IMR-90 (cell line): ENCODE measurements at regions not wholly inside any gene's neighbourhood (a gene's known extent, or its start where the extent isn't known, plus 50 kb on each side); places are given as distances from the start of the nearest gene placed in this dataset.

Experiments used
- ATAC-seq: fragments of 200-7000 bp; cut with Tn5 transposase; 2 replicates; pipeline ENCODE4 v1.9.1; 2020; ENCODE audit warnings: low read depth, mild to moderate bottlenecking, moderate library complexity
- BruUV-seq: library from RNA; stranded (reverse); fragments of 400-500 nt; replicated peaks from 2 replicates; lab custom pipeline; 2021; lab: Mats Ljungman, UMichigan
- CTCF ChIA-PET: fragments of 300-600 bp; formaldehyde crosslinking; extraction: SDS; loops from one replicate; lab custom pipeline; 2021; ENCODE audit warnings: antibody characterized with exemption; lab: Yijun Ruan, JAX
- POLR2A ChIA-PET: fragments of 300-600 bp; sonication (Branson Sonifier 250); formaldehyde crosslinking; loops from one replicate; lab custom pipeline; 2022; ENCODE audit warnings: antibody characterized with exemption; ENCODE audit not compliant: unreplicated experiment; lab: Charles Lee
- DNase-seq: peaks from one replicate; pipeline ENCODE4 v3.0.0; 2013
- H2AFZ ChIP-seq: replicated peaks from 2 replicates; pipeline ENCODE3; 2013; ENCODE audit warnings: low read length, mild to moderate bottlenecking; ENCODE audit not compliant: poor library complexity
- H2AK5ac ChIP-seq: 2 replicates; pipeline ENCODE4 v1.6.1; 2013; ENCODE audit warnings: low read depth, low read length, inconsistent platforms
- H2AK9ac ChIP-seq: replicated peaks from 2 replicates; pipeline ENCODE3; 2013; ENCODE audit warnings: mild to moderate bottlenecking, low read depth, low read length, moderate library complexity; ENCODE audit not compliant: poor library complexity
- H2BK120ac ChIP-seq: 2 replicates; pipeline ENCODE4 v1.6.1; 2013; ENCODE audit warnings: low read depth, low read length, inconsistent platforms
- H2BK15ac ChIP-seq: 3 replicates; pipeline ENCODE4 v1.6.1; 2013; ENCODE audit warnings: low read depth, low read length, inconsistent platforms
- H2BK20ac ChIP-seq: 2 replicates; pipeline ENCODE4 v1.6.1; 2013; ENCODE audit warnings: low read depth, mild to moderate bottlenecking, inconsistent platforms, low read length, moderate library complexity
- H2BK5ac ChIP-seq: 2 replicates; pipeline ENCODE4 v1.6.1; 2013; ENCODE audit warnings: mild to moderate bottlenecking, low read depth, low read length, inconsistent platforms; ENCODE audit not compliant: poor library complexity, severe bottlenecking
- H3K14ac ChIP-seq: replicated peaks from 2 replicates; pipeline ENCODE4 v1.6.1; 2013; ENCODE audit warnings: low read depth, low read length, inconsistent platforms
- H3K18ac ChIP-seq: 2 replicates; pipeline ENCODE4 v1.6.1; 2013; ENCODE audit warnings: low read depth, low read length, control low read depth
- H3K23ac ChIP-seq: 2 replicates; pipeline ENCODE4 v1.6.1; 2013; ENCODE audit warnings: low read depth, low read length, inconsistent platforms
- H3K27ac ChIP-seq: 2 replicates; pipeline ENCODE4 v1.5.1; 2013; ENCODE audit warnings: mild to moderate bottlenecking, control low read depth, low read length; ENCODE audit not compliant: insufficient read depth
- H3K27me3 ChIP-seq: 2 replicates; pipeline ENCODE4 v1.6.1; 2013; ENCODE audit warnings: low read length; ENCODE audit not compliant: control insufficient read depth, insufficient read depth
- H3K36me3 ChIP-seq: 2 replicates; pipeline ENCODE4 v1.6.1; 2013; ENCODE audit warnings: low read length, mixed read lengths; ENCODE audit not compliant: control insufficient read depth, insufficient read depth
- H3K4ac ChIP-seq: 2 replicates; pipeline ENCODE4 v1.6.1; 2013; ENCODE audit warnings: low read depth, low read length, inconsistent platforms
- H3K4me1 ChIP-seq: 2 replicates; pipeline ENCODE4 v1.6.1; 2013; ENCODE audit warnings: low read length, mixed read lengths; ENCODE audit not compliant: control insufficient read depth, insufficient read depth
- H3K4me2 ChIP-seq: 2 replicates; pipeline ENCODE4 v1.6.1; 2013; ENCODE audit warnings: low read depth, mild to moderate bottlenecking, control low read depth, low read length, moderate library complexity
- H3K4me3 ChIP-seq: 2 replicates; pipeline ENCODE4 v1.5.1; 2013; ENCODE audit warnings: low read depth, mild to moderate bottlenecking, control low read depth, low read length, moderate library complexity; ENCODE audit not compliant: insufficient read depth
- H3K56ac ChIP-seq: 2 replicates; pipeline ENCODE4 v1.6.1; 2013; ENCODE audit warnings: low read length, inconsistent platforms; ENCODE audit not compliant: insufficient read depth; ENCODE audit errors: extremely low read depth
- H3K79me1 ChIP-seq, 2 experiments: 2 replicates each; pipeline ENCODE4 v1.6.1; 2013; ENCODE audit warnings: low read length in 2 of 2, inconsistent platforms in 1 of 2, low read depth in 1 of 2
- H3K9ac ChIP-seq: 2 replicates; pipeline ENCODE4 v1.6.1; 2013; ENCODE audit warnings: low read depth, low read length, control low read depth
- H3K9me1 ChIP-seq: 2 replicates; pipeline ENCODE4 v1.6.1; 2013; ENCODE audit warnings: low read length, inconsistent platforms; ENCODE audit not compliant: insufficient read depth
- H3K9me3 ChIP-seq: 2 replicates; pipeline ENCODE4 v1.6.1; 2013; ENCODE audit warnings: low read length; ENCODE audit not compliant: control insufficient read depth, insufficient read depth
- H4K20me1 ChIP-seq: 2 replicates; pipeline ENCODE4 v1.6.1; 2013; ENCODE audit warnings: low read length, inconsistent platforms; ENCODE audit not compliant: insufficient read depth
- H4K5ac ChIP-seq: 2 replicates; pipeline ENCODE4 v1.6.1; 2013; ENCODE audit warnings: mild to moderate bottlenecking, low read depth, low read length, control low read depth
- H4K8ac ChIP-seq, 2 experiments: 2 replicates each; pipeline ENCODE4 v1.6.1; 2013; ENCODE audit warnings: low read depth in 2 of 2, low read length in 2 of 2, control low read depth in 1 of 2, inconsistent platforms in 1 of 2
- H4K91ac ChIP-seq: 2 replicates; pipeline ENCODE4 v1.6.1; 2013; ENCODE audit warnings: low read depth, low read length, inconsistent platforms; ENCODE audit not compliant: insufficient read depth
- CTCF ChIP-seq: conservative IDR thresholded peaks from 2 replicates; pipeline ENCODE4 v1.5.1; 2012; ENCODE audit warnings: mild to moderate bottlenecking, low read depth, low read length, improper control_type of control experiment
- ELK1 ChIP-seq: fragments of 150-350 bp; IDR thresholded peaks from 2 replicates; pipeline ENCODE4 v1.6.1; 2016; ENCODE audit warnings: low read depth, mild to moderate bottlenecking, low read length, moderate library complexity, borderline replicate concordance
- FOS ChIP-seq: fragments of 150-350 bp; IDR thresholded peaks from 2 replicates; pipeline ENCODE4 v1.6.1; 2016; ENCODE audit warnings: low read depth, low read length
- MXI1 ChIP-seq: IDR thresholded peaks from 2 replicates; pipeline ENCODE4 v1.6.1; 2012; ENCODE audit warnings: low read depth, mild to moderate bottlenecking, low read length, moderate library complexity, borderline replicate concordance
- NFE2L2 ChIP-seq: fragments of 150-350 bp; IDR thresholded peaks from 2 replicates; pipeline ENCODE4 v1.6.1; 2016; ENCODE audit warnings: low read depth, mild to moderate bottlenecking, low read length
- POLR2A ChIP-seq: IDR thresholded peaks from 2 replicates; pipeline ENCODE4 v1.6.1; 2012; ENCODE audit warnings: mild to moderate bottlenecking, low read depth, low read length
- RCOR1 ChIP-seq: IDR thresholded peaks from 2 replicates; pipeline ENCODE4 v1.6.1; 2012; ENCODE audit warnings: mild to moderate bottlenecking, low read length, improper control_type of control experiment; ENCODE audit not compliant: insufficient replicate concordance
- WGBS, 2 experiments: methylation state at CpG; one replicate each; pipeline versions ENCODE4 v1.1.5 to v1.1.7; 2013; ENCODE audit warnings: missing lambda C conversion rate in 2 of 2; ENCODE audit not compliant: insufficient read length in 1 of 2; ENCODE audit errors: extremely low coverage in 2 of 2; 5-methylcytosine and 5-hydroxymethylcytosine counted together
- dilution Hi-C: fragments of 300-500 bp; cut with HindIII; formaldehyde crosslinking; loops from one replicate; pipeline ENCODE4 v1.14.3; 2018; ENCODE audit warnings: low sequenced_read_pairs; ENCODE audit not compliant: unreplicated experiment
- in situ Hi-C: fragments of 300-500 bp; cut with MboI; formaldehyde crosslinking; loops from 3 replicates; pipeline ENCODE4 v1.14.3; 2019; ENCODE audit warnings: low sequenced_read_pairs, inconsistent platforms, mixed read lengths
- intact Hi-C: fragments of 100-400 bp; cut with micrococcal nuclease; formaldehyde crosslinking; loops from 2 replicates; pipeline ENCODE4 v1.10.0; 2022

GRCh38 chr10:62626817-62627216 lies 177.7 kb upstream of the ADO start:
- H3K79me1 ChIP-seq, result no peaks in the 10 kb centered on the region
- no peak overlapping the region for H4K91ac ChIP-seq
- H4K5ac ChIP-seq, result no peak overlapping the region
- CTCF ChIA-PET, result no interaction called here
- no peaks in the 10 kb centered on the region for H3K27me3 ChIP-seq
- no peak overlapping the region for H3K14ac ChIP-seq
- ATAC-seq (peak; percentile 53), DNase-seq (peak; percentile 59)
- intact Hi-C loops, result no loop called here
- no peak overlapping the region for H3K23ac ChIP-seq
- BruUV-seq, result no TSS peak
- no peak overlapping the region for H2BK120ac ChIP-seq
- H3K9me3 ChIP-seq, result no peaks in the 10 kb centered on the region
- dilution Hi-C loops, result no loop called here
- WGBS, 2 experiments, result no CpG with 5 or more reads among the region's 2 CpGs
- H3K56ac ChIP-seq, result no peak overlapping the region
- H3K27ac ChIP-seq, result no peak overlapping the region
- H3K9ac ChIP-seq, result no peak overlapping the region
- TF ChIP-seq MXI1 (no peak), ELK1 (no peak), POLR2A (no peak), CTCF (no peak), NFE2L2 (no peak), FOS (peak; percentile 55), RCOR1 (no peak)
- no peak overlapping the region for H2AK9ac ChIP-seq
- no peak overlapping the region for H3K4ac ChIP-seq
- H2BK15ac ChIP-seq, result no peak overlapping the region
- in situ Hi-C loops, result no loop called here
- no peak overlapping the region for H3K18ac ChIP-seq
- POLR2A ChIA-PET, result no interaction called here
- H3K4me3 ChIP-seq, result no peak overlapping the region
- H2AK5ac ChIP-seq, result no peak overlapping the region
- H4K8ac ChIP-seq, result no peak overlapping the region
- H2BK20ac ChIP-seq, result no peak overlapping the region
- H2AFZ ChIP-seq, result no peak overlapping the region
- no peaks in the 10 kb centered on the region for H3K9me1 ChIP-seq
- no peaks in the 10 kb centered on the region for H4K20me1 ChIP-seq
- no peak overlapping the region for H2BK5ac ChIP-seq
- H3K4me1 ChIP-seq, result peaks cover 13% of the 10 kb centered on the region
- H3K36me3 ChIP-seq, result no peaks in the 10 kb centered on the region
- H3K4me2 ChIP-seq, result peak overlapping the region; percentile 25; the same call in 1 of the 2 replicates
